ENCODE measurements at regions not wholly inside any gene's neighbourhood (a gene's known extent, or its start where the extent isn't known, plus 50 kb on each side); places are given as distances from the start of the nearest gene placed in this dataset.

GRCh38 chrX:69024931-69025330, 140.3 kb downstream of the PJA1 start:
- DNase-seq, result no peak

GRCh38 chrX:69024161-69024736, 141.0 kb downstream of the PJA1 start:
- no peak for DNase-seq

GRCh38 chrX:69022430-69022829, 142.8 kb downstream of the PJA1 start:
- DNase-seq, result no peak

- DNase-seq, result no peak
Observed at GRCh38 chrX:69021141-69021960, 143.9 kb downstream of the PJA1 start.

- DNase-seq, result no peak
Observed at GRCh38 chrX:69020316-69020715, 144.9 kb downstream of the PJA1 start.

- no peak for DNase-seq
Observed at GRCh38 chrX:69019073-69019890, 146.0 kb downstream of the PJA1 start.

- DNase-seq, result no peak
Observed at GRCh38 chrX:69018416-69019072, 146.7 kb downstream of the PJA1 start.

- no peak for DNase-seq
Observed at GRCh38 chrX:69016293-69016941, 148.8 kb downstream of the PJA1 start.

- no peak for DNase-seq
Observed at GRCh38 chrX:69015564-69016292, 149.5 kb downstream of the PJA1 start.

- DNase-seq, result no peak
Observed at GRCh38 chrX:69015156-69015555, 150.1 kb downstream of the PJA1 start.

GRCh38 chrX:69014200-69014599, 151.1 kb downstream of the PJA1 start:
- DNase-seq, result no peak

GRCh38 chrX:69010339-69010738, 154.9 kb downstream of the PJA1 start:
- no peak for DNase-seq

GRCh38 chrX:69000877-69001276, 164.4 kb downstream of the PJA1 start:
- DNase-seq, result no peak

GRCh38 chrX:68999931-69000330, 165.3 kb downstream of the PJA1 start:
- DNase-seq, result no peak

- no peak for DNase-seq
Observed at GRCh38 chrX:68999356-68999755, 165.9 kb downstream of the PJA1 start.

- no peak for DNase-seq
Observed at GRCh38 chrX:68998716-68999115, 166.5 kb downstream of the PJA1 start.

GRCh38 chrX:68997911-68998310, 167.3 kb downstream of the PJA1 start:
- DNase-seq, result no peak

- no peak for DNase-seq
Observed at GRCh38 chrX:68997511-68997910, 167.7 kb downstream of the PJA1 start.

GRCh38 chrX:68995780-68996551, 167.1 kb downstream of the EFNB1 start:
- DNase-seq, result no peak

GRCh38 chrX:68995386-68995779, 166.6 kb downstream of the EFNB1 start:
- DNase-seq, result no peak

- DNase-seq, result no peak
Observed at GRCh38 chrX:68994891-68995255, 166.1 kb downstream of the EFNB1 start.
